ENCODE measurements at regions not wholly inside any gene's neighbourhood (a gene's known extent, or its start where the extent isn't known, plus 50 kb on each side); places are given as distances from the start of the nearest gene placed in this dataset.
"Not testable (repeated sequence)": the region's sequence is repeated elsewhere in the genome, so short reads cannot be mapped to it uniquely, and the experiment has no call there.

GRCh38 chr4:77308843-77309242, 151.8 kb downstream of the CCNG2 start:
- DNase-seq, result no peak

DNA sequence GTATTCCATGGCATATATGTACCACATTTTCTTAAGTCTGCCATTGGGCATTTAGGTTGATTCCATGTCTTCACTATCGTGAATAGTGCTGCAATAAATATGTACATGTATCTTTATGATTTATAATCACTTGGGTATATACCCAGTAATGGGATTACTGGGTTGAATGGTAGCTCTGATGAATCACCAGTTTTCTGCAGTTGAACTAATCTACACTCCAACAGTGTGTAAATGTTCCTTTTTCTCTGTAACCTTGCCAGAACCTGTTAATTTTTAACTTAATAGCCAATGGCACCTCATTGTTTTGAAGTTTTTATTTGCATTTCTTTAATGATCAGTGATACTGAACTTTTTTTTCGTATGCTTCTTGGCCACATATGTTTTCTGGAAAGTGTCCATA, 152.5 kb downstream of the CCNG2 start:
- DNase-seq, result no peak

GRCh38 chr4:77310931-77311330, 153.9 kb downstream of the CCNG2 start:
- DNase-seq, result no peak

DNA sequence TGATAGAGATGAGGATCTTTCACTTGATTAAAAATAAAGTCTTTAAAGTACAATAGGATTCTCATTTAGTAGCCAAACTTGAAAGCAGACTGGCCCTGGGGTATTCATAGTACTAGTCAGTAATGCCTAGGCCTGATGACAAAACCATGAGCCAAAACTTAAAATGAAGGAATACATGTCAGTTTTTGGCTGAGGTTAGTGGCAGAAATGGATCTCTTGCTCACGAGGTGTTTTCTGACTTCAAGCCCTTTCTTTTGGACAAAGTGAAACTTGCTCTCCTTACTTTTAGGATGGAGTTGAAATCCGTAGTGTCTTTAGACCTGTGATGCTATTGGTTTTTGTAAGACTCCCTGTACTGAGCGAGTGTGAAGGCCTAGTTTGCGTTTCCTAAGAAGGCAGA, 157.7 kb downstream of the CCNG2 start:
- no peak for DNase-seq

DNA sequence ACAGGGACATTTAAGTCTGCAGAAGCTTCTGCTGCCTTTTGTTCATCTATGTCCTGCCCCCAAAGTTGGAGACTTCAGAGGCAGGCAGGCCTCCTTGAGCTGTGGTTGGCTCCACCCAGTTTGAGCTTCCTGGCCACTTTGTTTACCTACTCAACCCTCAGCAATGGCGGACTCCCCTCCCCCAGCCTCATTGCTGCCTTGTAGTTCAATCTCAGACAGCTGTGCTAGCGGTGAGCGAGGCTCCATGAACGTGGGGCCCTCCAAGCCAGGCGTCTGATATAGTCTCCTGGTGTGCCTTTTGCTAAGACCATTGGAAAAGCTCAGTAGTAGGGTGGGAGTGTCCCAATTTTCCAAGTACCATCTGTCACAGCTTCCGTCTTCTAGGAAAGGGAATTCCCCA, 170.1 kb downstream of the CCNG2 start:
- DNase-seq, result no peak

DNA sequence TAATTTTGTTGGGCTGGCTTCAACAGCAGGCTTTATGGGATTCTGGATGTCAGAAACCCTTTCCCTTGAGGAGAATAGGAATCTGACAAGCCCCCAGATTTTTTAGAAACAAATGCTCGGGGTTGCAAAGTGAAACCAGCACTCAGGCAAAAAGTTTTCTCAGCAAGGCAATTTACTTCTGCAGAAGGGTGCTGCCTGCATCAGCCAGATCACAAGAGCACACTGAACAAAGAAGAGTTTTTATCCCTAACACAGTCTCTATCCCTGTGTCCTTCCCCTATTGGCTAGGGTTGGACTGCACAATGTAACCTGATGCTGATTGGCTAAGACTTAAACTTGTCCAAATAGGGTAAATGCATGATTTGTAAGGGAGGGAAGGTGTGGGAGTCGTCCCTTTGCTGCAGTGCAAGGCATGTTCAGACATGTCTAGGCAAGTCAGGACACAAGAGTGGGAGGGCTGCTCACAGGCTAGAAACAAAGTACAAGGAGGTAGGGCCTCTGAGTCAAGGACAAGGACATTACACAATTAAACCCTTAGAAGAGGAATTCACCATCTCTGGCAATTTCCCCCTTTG, 175.8 kb downstream of the CCNG2 start:
- DNase-seq, result no peak

- DNase-seq, result no peak
Measured at GRCh38 chr4:77336411-77337142, 179.6 kb downstream of the CCNG2 start.

DNA sequence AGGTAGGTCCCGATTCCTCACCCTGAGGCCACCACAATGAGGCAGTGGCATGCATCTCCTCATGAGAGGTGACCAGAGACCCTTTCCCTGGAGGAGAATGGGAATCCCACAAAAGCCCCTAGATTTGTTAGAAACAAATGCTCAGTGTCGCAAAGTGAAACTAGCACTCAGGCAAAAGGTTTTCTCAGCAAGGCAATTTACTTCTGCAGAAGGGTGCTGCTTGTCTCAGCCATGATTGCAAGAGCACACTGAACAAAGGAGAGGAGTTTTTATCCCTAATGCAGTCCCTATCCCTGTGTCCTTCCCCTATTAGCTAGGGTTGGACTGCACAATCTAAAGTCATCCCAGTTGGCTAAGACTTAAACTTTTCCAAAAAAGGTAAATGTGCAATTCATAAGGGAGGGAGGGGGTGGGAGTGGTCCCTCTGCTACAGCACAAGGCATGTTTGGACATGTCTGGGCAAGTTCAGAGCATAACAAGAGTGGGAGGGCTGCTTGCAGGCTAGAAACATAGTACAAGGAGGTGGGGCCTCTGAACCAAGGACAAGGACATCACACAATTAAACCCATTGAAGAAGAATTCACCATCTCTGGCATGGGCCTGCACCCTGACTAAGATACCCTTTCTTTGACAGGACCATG, 185.3 kb downstream of the CCNG2 start:
- DNase-seq, result no peak

DNA sequence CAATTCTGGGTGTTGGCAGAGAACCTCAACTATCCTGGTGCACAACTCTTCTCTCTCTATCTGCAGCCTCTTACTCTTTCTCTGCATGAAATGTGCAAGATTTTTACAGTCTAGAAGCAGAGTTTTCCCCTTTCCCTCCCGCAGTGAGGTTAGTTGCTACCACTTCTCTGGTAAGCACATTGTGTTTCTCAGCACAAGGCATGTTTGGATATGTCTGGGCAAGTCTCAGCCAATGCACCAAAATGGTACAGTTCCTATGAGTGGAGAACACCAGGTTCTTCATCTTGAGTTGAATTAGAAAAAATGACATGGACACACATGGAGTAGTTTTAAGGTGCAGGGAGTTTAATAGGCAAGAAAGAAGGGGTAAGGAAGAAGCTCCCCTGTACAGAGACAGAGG, 187.0 kb downstream of the CCNG2 start:
- no peak for DNase-seq

- no peak for DNase-seq
Measured at GRCh38 chr4:77344784-77345183, 187.8 kb downstream of the CCNG2 start.

GRCh38 chr4:77347351-77347966, 190.5 kb downstream of the CCNG2 start:
- DNase-seq, result no peak

DNA sequence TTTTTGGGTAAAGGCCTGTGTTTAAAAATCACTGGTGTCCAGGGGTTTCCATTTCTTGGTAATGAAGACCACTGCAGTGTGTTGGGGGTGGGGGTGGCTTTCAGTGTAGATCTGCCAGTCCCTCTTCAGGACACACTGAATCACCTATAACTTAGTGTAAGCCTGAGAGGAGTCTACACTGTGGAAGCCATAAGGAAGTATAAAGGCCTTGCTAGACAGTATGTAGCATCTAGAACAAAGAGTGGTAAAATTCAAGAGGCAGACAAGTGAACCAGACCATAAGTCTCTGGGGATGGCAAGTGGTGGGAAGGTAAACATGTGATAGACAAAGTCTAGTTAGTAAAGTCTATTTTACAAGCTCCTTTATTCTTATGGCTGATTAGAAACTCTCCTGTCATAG, 191.8 kb downstream of the CCNG2 start:
- DNase-seq, result no peak

DNA sequence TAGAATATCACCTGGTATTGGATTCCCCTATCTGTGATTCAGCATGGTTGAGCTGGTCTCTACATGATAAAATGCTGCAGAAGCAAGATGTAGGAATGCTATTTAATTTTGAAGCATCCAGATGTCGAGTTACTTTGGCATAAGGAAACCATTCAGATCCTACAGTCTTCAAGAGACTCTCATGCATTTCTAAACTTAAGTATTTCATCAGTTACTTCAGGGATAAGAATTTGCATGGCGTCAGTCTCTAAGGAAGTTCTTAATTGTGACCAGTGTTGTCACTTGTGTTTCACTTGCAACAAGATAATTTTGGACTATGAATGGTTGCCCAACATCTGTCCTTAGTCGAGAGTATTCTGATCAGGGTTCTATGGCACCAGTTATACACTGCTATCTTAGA, 192.4 kb downstream of the CCNG2 start:
- no peak for DNase-seq

DNA sequence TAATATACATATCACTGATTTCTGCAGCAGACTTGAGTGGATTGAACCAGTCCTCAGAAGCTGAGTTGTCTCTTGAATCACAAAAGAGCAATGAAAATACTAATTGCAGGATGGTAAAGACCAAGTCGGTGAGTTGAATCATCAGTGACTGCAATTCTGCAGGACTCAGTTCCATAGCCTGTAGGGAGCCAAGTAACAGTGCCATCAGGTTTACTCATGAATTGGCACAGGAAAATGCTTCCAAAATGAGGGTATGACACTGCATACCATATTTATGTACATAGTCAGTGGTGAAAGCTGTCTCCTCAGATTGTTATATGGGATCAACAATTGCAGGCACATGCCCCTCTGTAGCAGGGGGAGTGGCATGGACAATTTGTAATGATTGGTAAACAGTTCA, 192.8 kb downstream of the CCNG2 start:
- DNase-seq, result no peak

DNA sequence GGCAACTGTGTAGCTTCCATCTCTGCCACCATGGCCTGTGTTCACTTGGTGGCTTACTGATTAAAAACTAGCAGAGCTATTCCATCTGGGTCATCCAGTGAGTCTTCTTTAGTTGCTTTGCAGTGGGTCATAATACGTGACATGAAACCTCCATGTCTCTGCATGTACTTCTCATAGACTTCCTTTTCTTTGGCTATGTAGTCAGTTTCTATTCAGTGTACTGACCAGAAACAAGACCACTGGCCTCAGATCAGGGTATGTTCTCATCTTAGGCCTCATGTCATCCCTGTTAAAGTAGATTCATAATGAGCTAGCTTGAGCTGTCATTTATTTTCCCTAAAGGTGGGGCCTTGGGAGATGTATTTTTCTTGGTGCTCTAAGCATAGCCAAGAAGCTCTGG, 195.2 kb downstream of the CCNG2 start:
- no peak for DNase-seq

GRCh38 chr4:77353724-77354315, 196.8 kb downstream of the CCNG2 start:
- DNase-seq, result not testable (repeated sequence)

DNA sequence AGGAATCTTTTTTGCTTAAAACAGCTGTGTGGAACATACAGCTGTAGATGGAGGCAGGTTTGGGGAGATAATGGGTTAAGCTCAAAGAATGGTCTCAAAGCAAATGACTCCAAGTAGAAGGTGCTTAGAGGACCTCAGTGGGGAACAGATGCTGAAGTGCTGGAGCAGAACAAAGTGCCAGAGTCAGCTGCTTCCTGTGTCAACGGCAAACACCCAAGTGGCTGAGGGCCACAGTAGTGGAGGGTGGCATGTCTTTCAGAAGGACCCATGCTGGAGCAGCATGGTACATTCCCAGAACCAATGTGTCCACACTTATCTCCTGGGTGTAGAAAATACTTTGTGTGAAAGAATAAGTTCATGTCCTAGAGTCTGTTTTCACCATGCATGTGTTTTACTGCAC, 197.5 kb downstream of the CCNG2 start:
- no peak for DNase-seq

DNA sequence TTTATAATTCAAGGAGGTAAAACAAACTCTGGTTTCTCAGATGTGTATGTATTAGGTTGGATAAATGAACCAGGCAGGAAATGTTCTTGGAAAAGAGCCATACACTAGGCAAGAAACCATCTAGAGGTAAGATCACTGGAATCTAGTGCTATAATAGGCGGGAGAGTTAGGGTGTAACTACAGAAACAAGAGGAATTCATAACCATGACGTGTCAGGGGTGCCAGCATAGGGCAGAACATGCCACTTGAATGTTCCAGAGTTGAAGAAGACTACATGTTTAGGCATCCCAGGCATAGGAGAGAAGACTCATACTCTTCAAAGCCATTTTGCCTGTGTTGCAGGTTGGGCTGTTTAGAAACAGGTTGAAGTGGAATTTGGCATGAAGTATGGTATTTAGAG, 198.7 kb downstream of the CCNG2 start:
- no peak for DNase-seq

DNA sequence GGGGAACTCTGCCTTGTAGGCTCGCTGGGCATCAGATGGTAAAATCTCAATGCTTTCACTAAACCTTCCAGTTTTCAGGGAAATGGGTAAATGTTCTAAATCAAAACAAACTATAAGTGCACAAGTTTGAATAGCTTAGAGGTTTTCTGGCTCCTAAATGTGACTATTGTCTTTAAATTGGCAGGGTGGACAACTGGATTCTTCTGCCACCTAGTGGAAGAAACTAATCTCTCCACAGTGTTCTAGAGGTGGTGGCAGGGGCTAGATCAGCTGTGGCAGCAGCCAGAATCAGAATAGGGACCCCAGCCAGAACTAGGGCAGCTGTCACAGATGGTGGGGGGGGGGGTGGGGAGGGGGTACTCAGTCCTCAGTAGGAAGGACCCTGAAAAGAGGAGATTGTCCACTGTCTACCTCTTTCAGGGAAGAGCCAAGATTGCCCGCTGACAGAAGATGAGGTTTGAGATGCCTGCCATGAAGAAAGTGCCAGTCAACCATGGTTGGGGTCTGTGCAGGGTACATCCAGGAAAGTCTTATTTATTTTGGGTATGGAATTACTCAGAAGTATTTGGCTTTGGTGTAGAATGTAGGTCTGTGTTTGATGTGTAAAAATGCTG, 201.4 kb downstream of the CCNG2 start:
- peak; percentile 17 for DNase-seq

DNA sequence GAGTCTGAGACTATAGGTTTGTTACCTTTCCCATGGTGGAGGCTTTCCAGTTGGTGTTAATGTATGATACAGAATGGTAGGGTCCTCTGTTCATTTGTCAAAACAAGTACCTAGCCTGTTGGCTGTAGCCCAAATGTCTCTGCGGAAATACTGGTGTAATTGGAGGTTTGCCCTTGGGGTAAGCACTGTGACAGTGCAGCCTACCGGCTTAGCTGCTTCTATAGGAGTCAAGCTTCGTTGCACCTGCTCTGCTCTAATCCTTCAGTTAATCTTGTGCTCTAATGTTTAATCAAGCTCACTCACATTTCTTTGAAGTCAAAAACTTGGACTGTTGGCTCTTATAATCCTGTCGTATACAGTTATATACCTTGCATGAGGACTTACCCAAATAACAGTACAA, 203.4 kb downstream of the CCNG2 start:
- DNase-seq, result no peak

GRCh38 chr4:77366876-77367275, 209.9 kb downstream of the CCNG2 start:
- not testable (repeated sequence) for DNase-seq

DNA sequence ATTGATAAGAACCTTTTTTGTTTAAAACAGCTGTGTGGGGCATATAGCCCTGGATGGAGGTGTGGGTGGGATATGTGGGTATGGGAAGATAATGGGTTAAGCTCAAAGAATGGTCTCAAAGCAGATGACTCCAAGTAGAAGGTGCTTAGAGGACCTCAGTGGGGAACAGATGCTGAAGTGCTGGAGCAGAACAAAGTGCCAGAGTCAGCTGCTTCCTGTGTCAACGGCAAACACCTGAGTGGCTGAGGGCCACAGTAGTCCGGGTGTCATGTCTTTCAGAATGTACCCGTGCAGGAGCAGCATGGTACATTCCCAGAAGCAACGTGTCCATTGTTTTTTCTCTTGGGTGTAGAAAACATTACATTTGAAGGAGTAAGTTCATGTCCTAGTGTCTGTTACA, 210.6 kb downstream of the CCNG2 start:
- DNase-seq, result no peak

DNA sequence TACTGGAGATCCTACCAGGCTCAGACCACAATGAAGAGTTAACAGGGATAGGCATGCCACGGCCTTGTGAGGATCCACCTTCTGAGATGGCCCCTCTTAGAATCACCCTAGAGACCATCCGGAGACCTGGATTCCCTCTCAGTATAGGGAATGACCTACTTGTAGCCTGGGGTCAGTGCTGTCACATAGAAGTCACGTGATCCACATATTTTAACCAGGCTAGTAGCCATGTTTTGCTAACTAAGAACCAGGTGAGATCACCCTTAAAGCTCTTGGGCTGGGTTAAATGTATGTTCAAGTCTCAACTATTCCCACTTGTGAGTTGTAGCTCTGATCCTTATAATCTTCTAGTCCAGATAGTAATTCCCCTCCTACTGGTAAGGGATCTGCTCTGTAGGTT, 215.4 kb downstream of the CCNG2 start:
- no peak for DNase-seq

Measured in NCI-H1048 (cell line).